ENCODE measurements at regions not wholly inside any gene's neighbourhood (a gene's known extent, or its start where the extent isn't known, plus 50 kb on each side); places are given as distances from the start of the nearest gene placed in this dataset.
"Not testable (repeated sequence)": the region's sequence is repeated elsewhere in the genome, so short reads cannot be mapped to it uniquely, and the experiment has no call there.

DNA sequence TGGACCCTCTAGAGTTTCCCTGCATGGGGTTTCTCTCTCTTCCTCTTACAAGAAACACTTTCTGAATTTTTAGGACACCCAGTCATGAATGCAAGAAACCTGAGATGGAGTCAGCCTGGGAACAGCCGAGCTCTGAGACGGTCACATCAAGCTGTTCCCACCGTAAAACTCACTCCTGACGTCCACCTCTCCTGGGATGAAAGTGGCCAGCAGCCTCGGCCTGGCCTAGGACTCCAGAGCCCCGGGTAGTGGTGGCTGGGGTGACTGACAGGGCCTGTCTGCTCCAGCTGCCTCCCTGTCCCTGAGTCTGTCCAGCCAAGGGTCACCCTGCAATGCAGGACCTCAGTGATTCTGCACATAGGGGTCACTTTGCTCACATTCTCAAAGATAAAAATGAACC is 217.8 kb downstream of the SHOX start:
- DNase-seq (ENCODE audit: low read depth): no peak

- no peak for DNase-seq (ENCODE audit: low read depth)
These were observed 212.7 kb downstream of the SHOX start for GRCh38 chrX:843306-843705.

DNA sequence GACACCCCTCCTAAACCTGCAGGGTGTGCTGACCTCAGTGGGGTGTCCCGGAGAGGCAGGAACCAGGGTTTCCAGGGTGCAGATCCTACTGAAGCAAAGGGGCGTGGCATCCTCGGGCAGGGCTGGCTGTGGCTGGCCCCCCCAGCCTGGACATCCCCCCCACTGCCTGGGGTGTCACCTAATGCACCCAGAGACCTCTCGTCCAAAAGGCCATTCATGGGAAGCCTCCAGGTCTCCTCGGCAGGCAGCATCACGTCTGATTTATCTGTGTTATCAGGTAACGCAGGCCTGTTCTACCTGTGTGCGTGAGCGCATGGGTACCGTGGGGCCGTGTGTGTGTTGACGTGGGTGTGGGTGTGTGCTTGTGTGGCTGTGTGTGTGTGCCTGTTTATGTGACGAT is 210.0 kb downstream of the SHOX start:
- DNase-seq (ENCODE audit: low read depth): no peak

DNA sequence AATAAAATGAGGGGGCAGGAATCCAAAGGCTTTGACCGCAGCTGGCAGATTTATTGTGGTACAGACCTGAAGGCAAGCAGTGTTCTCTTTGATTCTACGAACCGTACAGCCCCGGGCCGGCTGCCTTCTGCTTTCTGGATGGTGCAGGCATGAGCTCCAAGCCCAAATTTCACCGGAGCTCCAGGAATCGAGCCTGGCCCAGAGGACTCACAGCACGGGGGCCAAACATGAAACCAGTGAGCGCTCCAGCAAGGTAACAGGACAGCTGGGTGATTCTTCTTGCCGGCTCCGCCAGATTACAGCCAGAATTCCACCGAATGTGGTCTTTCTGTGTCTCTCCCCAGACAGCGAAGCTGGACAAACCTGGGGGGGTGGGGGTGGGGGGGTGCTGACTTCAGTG is 208.1 kb downstream of the SHOX start:
- DNase-seq (ENCODE audit: low read depth): not testable (repeated sequence)

DNA sequence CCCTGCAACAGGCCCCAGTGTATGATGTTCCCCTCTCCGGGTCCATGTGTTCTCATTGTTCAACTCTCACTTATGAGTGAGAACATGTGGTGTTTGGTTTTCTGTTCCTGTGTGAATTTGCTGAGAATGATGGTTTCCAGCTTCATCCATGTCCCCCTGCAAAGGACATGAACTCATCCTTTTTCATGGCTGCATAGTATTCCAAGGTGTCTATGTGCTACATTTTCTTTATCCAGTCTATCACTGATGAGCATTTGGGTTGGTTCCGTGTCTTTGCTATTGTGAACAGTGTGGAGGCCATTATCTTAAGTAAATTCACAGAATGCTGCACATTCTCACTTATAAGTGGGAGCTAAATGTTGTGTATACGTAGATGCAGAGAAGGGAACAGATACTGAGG is 205.3 kb downstream of the SHOX start:
- not testable (repeated sequence) for DNase-seq (ENCODE audit: low read depth)

DNA sequence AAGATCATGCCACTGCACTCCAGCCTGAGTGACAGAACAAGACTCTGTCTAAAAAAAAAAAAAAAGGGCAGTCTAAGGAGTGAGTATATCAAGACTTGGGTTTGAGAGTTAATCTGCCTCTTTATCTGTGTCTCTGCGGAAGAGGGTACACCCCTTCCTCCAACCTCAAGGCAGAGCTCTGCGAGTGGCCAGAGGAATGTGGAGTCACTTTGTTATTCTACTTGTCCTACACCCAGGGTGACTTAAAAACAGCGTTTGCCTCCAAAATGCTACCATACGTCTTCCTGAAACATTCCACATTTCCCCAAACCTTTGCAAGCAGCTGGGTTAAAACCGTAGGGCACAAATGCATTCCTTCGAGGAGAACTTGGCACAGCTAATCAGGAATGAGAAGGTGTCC is 199.9 kb downstream of the SHOX start:
- DNase-seq (ENCODE audit: low read depth): no peak

DNA sequence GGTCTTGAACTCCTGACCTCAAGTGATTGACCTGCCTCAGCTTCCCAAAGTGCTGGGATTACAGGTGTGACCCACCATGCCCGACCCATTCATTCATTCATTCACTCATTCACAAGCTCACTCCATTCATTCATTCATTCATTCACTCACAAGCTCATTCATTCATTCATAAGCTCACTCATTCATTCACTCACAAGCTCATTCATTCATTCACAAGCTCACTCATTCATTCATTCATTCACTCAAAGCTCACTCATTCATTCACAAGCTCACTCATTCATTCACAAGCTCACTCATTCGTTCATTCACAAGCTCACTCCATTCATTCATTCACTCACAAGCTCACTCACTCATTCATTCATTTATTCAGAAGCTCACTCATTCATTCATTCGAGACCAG is 198.6 kb downstream of the SHOX start:
- no peak for DNase-seq (ENCODE audit: low read depth)

DNA sequence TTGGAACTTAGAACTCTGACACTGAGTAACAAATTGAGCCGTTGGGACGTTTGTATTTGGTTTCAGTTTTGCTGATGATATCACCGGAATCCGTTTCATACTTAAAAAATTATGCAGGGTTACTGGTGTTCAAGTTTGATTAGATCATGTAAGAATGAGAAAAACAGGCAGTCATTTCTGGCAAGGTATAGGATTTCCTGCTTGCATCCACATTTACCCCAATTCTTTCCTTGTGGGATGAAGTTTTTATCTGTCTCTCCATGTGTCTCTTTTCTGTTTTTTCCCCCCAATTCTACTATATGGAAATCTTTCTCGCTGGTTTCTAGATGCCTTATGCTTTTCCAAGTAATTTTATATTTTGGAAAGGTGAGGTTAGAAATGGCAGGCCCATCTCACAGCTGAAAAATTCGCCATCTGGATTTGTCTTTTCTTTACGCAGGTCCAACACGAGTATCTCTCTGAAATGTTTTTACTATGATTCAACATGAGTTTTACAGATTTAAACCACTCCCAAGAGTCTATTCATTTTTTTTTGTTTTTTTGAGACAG is 197.9 kb downstream of the SHOX start:
- no peak for DNase-seq (ENCODE audit: low read depth)

DNA sequence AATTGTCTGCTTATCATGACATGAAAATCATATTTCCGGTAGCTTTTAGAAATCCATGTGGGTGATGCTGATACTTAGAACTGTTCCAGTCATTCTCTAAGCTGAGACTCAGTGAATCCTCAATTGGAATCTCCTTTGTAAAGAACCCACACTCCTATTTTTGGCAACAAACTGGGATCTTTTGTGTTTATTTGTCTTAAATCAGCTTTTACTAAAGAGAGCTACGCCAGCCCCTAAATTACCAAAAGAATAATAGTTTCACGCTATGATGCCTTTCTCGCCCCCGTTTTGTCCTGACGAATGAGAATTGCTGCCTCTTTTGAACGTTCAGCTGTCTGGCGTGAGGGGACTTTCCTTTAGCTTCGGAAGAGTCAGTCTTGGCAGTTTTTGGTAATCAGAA is 195.9 kb downstream of the SHOX start:
- DNase-seq (ENCODE audit: low read depth): no peak

GRCh38 chrX:825991-826390 is 195.4 kb downstream of the SHOX start:
- no peak for DNase-seq (ENCODE audit: low read depth)

GRCh38 chrX:823073-823472 is 192.5 kb downstream of the SHOX start:
- DNase-seq (ENCODE audit: low read depth): not testable (repeated sequence)

GRCh38 chrX:821327-822107 is 190.9 kb downstream of the SHOX start:
- DNase-seq (ENCODE audit: low read depth): no peak

GRCh38 chrX:819684-820083 is 189.1 kb downstream of the SHOX start:
- no peak for DNase-seq (ENCODE audit: low read depth)

- no peak for DNase-seq (ENCODE audit: low read depth)
These were observed 187.2 kb downstream of the SHOX start for GRCh38 chrX:817759-818300.

DNA sequence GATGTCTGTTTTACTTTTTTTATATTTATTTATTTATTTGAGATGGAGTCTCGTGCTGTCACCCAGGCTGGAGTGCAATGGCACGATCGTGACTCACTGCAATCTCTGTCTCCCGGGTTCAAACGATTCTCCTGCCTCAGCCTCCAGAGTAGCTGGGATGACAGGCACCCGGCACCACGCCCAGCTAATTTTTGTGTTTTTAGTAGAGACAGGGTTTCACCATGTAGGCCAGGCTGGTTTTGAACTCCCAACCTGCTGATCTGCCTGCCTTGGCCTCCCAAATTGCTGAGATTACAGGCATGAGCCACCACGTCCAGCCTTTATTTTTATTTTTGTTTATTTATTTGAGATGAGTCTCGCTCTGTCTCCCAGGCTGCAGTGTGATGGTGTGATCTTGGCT is 186.6 kb downstream of the SHOX start:
- DNase-seq (ENCODE audit: low read depth): not testable (repeated sequence)

GRCh38 chrX:816411-816810 is 185.8 kb downstream of the SHOX start:
- DNase-seq (ENCODE audit: low read depth): no peak

DNA sequence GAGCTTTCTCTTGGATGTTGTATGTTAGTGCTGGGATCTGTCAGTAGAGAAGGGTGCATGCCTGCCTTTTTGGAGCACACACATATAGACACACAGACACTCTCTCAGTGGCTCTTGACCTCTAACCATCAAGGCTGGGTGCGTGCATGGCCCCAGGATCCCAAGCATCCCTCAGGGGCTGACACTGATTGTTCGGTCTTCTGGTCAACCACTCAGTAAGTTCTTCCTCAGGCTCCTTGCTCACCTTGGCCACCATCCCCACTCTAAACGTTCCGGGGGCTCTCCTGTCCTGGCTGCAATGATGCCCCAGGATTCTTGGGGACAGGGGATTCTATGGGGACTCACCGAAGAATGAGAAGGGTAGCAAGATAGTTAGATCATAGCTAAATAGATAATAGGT is 179.6 kb downstream of the SHOX start:
- no peak for DNase-seq (ENCODE audit: low read depth)

DNA sequence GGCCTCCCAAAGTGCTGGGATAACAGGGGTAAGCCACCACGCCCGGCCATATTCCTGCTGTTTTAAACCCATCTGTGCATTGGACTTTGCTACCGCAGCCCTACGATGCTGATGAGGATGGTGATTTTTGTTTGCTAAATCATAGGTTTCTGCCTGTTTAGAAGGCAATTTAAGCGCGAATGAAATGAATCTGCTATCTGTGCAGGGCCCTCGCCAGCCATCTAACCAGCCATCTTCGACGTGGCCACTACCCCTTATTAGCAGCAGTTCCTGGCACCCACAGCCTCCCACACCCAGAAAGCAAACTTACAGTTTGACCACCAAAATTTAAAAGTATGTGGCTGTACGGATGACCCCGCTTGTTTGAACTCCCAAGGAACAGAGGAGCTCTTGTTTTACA is 178.5 kb downstream of the SHOX start:
- DNase-seq (ENCODE audit: low read depth): no peak

DNA sequence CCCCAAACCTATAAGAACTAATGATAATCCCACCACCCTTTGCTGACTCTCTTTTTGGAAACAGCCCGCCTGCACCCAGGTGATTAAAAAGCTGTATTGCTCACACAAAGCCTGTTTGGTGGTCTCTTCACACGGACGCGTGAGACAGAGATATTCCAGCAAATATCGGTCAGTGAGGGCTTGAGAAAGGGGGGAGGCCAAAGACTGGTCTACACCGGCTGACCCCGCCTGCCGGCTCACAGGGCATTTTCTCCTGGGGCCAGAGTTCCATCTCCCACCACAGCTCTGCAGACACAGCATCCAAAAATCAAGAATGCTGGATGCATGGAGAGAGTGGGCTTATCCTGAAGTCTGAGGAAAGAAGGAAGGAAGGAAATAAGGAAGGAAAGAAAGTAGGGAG is 176.0 kb downstream of the SHOX start:
- DNase-seq (ENCODE audit: low read depth): no peak

DNA sequence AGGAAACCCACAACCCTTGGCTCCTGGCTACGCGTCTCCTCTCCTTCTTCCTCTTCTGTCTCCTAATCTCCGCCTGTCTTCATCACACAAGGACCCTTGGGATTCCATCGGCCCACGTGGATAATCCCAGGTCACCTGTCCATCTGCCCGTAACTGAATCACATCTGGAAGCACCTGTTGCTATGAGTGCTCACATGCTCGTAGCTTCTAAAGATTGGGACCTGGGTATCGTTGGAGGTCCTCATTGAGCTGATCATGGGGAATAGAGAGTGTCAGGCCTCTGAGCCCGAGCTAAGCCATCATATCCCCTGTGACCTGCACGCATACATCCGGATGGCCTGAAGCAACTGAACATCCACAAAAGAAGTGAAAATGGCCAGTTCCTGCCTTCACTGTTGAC is 175.4 kb downstream of the SHOX start:
- no peak for DNase-seq (ENCODE audit: low read depth)

DNA sequence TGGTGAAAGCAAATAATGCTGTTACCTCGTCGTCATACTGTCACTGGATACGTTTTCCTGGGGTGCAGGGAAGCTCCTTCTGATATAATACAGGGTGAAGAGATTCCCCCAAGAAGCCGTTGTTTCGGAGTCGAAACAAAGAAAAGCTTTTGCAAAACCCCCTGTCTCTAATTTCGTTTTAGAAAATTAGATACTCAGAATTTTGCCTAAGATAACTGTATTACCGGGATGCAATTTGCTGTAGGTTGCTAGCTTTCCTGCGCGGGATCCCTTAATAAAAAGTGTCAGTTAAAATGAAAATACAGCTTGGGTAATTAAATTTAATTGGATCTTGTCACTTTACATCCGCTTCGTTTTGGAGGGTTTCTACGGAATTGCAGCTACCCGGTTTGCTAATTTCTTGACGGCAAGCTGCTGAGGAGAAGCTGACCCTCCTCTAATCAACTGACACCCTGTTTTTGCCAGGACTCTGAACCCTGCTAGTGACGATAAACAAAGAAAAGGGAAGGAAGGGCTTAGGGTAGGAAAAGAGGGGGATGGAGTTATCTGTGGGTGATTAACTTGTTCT is 174.6 kb downstream of the SHOX start:
- DNase-seq (ENCODE audit: low read depth): no peak

DNA sequence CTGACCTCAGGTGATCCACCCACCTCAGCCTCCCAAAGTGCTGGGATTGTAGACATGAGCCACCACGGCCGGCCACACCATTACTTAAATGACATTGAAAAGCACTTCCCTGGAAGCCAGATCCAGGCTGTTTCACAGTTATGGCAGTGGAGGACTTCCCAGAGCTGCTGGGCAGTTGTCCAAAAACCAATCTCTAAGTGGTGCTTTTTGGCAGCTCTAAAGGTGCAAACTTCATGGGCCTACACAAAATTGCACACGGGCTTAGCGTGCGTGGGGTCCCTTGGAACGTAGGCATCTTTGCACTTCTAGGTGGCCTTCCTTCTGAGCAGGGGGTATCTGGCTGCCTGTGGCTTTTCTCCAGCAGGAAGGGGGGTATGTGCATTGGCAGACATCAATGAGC is 172.3 kb downstream of the SHOX start:
- no peak for DNase-seq (ENCODE audit: low read depth)

- no peak for DNase-seq (ENCODE audit: low read depth)
These were observed 169.2 kb downstream of the SHOX start for GRCh38 chrX:799808-800207.

GRCh38 chrX:794311-794710 is 163.7 kb downstream of the SHOX start:
- DNase-seq (ENCODE audit: low read depth): no peak

Data from non-pigmented ciliary epithelial cell (primary cell).